ENCODE measurements at regions not wholly inside any gene's neighbourhood (a gene's known extent, or its start where the extent isn't known, plus 50 kb on each side); places are given as distances from the start of the nearest gene placed in this dataset.

DNA sequence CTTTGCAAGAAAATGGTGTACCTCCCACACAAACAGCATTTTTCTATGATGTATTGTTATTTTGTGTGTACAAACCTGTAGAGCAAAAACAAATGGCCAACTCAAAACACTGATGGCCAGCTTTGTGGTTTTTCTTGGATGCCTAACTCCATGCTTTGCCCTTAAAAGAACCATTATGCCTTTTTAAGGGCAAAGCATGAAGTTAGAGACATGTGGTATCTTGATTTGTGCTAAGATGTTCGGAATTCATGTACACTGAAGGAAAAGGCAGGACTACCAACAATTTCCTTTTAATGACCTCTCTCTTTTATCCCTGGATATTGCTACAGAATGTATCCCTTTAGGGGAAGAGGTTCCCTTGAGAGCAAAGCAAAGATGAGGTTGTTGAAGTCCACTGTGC is 273.6 kb downstream of the SCG2 start:
- no peak for TF ChIP-seq EZH2 (IDR thresholded peaks at IDR 0.05; ENCODE audit: insufficient read depth, low read length)
- TF ChIP-seq, protein P1, sequence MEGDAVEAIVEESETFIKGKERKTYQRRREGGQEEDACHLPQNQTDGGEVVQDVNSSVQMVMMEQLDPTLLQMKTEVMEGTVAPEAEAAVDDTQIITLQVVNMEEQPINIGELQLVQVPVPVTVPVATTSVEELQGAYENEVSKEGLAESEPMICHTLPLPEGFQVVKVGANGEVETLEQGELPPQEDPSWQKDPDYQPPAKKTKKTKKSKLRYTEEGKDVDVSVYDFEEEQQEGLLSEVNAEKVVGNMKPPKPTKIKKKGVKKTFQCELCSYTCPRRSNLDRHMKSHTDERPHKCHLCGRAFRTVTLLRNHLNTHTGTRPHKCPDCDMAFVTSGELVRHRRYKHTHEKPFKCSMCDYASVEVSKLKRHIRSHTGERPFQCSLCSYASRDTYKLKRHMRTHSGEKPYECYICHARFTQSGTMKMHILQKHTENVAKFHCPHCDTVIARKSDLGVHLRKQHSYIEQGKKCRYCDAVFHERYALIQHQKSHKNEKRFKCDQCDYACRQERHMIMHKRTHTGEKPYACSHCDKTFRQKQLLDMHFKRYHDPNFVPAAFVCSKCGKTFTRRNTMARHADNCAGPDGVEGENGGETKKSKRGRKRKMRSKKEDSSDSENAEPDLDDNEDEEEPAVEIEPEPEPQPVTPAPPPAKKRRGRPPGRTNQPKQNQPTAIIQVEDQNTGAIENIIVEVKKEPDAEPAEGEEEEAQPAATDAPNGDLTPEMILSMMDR (IDR thresholded peaks at IDR 0.05; ENCODE audit: insufficient read depth, low read depth, low read length): no peak
